SU-DHL-6 (cell line): ENCODE measurements at regions not wholly inside any gene's neighbourhood (a gene's known extent, or its start where the extent isn't known, plus 50 kb on each side); places are given as distances from the start of the nearest gene placed in this dataset.

Experiments used
- CTCF ChIP-seq: fragments of 200-600 bp; sonication (generic); IDR thresholded peaks from one replicate; pipeline ENCODE4 v1.5.1; 2017; ENCODE audit warnings: antibody characterized with exemption, mild to moderate bottlenecking, low read length, moderate library complexity; ENCODE audit not compliant: insufficient read depth, poor library complexity, severe bottlenecking
- EZH2phosphoT487 ChIP-seq: fragments of 200-600 bp; sonication (generic), shearing (Covaris generic); conservative IDR thresholded peaks from 2 replicates; pipeline ENCODE4 v1.6.1; 2018; ENCODE audit warnings: mild to moderate bottlenecking, antibody characterized with exemption, low read length, moderate library complexity, mixed read lengths

GRCh38 chr5:117682416-117682815 is 1107.8 kb upstream of the SEMA6A start:
- TF ChIP-seq CTCF (no peak), EZH2phosphoT487 (no peak)
